RWPE1 (cell line): ENCODE measurements at regions not wholly inside any gene's neighbourhood (a gene's known extent, or its start where the extent isn't known, plus 50 kb on each side); places are given as distances from the start of the nearest gene placed in this dataset.

Experiments
- CTCF ChIA-PET: fragments of 350-600 bp; sonication (Branson Sonifier 250); formaldehyde crosslinking; extraction: SDS; loops from one replicate; lab custom pipeline; 2021; lab: Yijun Ruan, JAX
- POLR2A ChIA-PET: fragments of 400-600 bp; formaldehyde crosslinking; extraction: SDS; loops from one replicate; lab custom pipeline; 2020; ENCODE audit warnings: antibody characterized with exemption; ENCODE audit not compliant: low non-redundant PET; lab: Yijun Ruan, JAX
- DNase-seq: peaks from one replicate; pipeline ENCODE4 v3.0.0; 2012; ENCODE audit warnings: low spot score
- H3K27ac ChIP-seq: fragments of 450-650 bp; 2 replicates; pipeline ENCODE4 v1.5.1; 2017
- CTCF ChIP-seq: fragments of 450-650 bp; conservative IDR thresholded peaks from 2 replicates; pipeline ENCODE4 v1.5.1; 2017; ENCODE audit warnings: low read depth, mild to moderate bottlenecking

- no peak overlapping the region for H3K27ac ChIP-seq
- no peak for DNase-seq
- POLR2A ChIA-PET, result no interaction called here
These were observed 705.0 kb upstream of the SEL1L start for GRCh38 chr14:82238649-82239048.

GRCh38 chr14:82239223-82239622 lies 705.6 kb upstream of the SEL1L start:
- CTCF ChIA-PET, result interaction anchor here (0.7 kb wide), 1 partner anchor 38 kb away, joined by 4 read pairs; no protein-coding TSS in a partner anchor
- POLR2A ChIA-PET, result no interaction called here
- DNase-seq, result no peak
- H3K27ac ChIP-seq, result no peak overlapping the region
- no peak for TF ChIP-seq CTCF

More at GRCh38 chr14:82238649-82239048, 705.0 kb upstream of the SEL1L start:
- CTCF ChIA-PET, result interaction anchor here (0.7 kb wide), 1 partner anchor 39 kb away, joined by 4 read pairs; no protein-coding TSS in a partner anchor
- TF ChIP-seq CTCF, result no peak

GRCh38 chr14:82244791-82245190 lies 711.1 kb upstream of the SEL1L start:
- ChIA-PET POLR2A (no interaction called here), CTCF (no interaction called here)
- no peak for TF ChIP-seq CTCF
- no peak for DNase-seq
- no peak overlapping the region for H3K27ac ChIP-seq

GRCh38 chr14:82251494-82251893 lies 717.8 kb upstream of the SEL1L start:
- ChIA-PET CTCF (no interaction called here), POLR2A (no interaction called here)

GRCh38 chr14:82270286-82270685 lies 736.6 kb upstream of the SEL1L start:
- DNase-seq, result no peak
- CTCF ChIA-PET, result no interaction called here
- no peak overlapping the region for H3K27ac ChIP-seq
- POLR2A ChIA-PET, result no interaction called here
- TF ChIP-seq CTCF, result no peak

More at GRCh38 chr14:82251494-82251893, 717.8 kb upstream of the SEL1L start:
- no peak for TF ChIP-seq CTCF
- no peak overlapping the region for H3K27ac ChIP-seq
- DNase-seq, result no peak

GRCh38 chr14:82298811-82299210 lies 765.2 kb upstream of the SEL1L start:
- ChIA-PET POLR2A (no interaction called here), CTCF (no interaction called here)
- no peak for TF ChIP-seq CTCF
- H3K27ac ChIP-seq, result no peak overlapping the region
- DNase-seq, result no peak
